ENCODE measurements at regions not wholly inside any gene's neighbourhood (a gene's known extent, or its start where the extent isn't known, plus 50 kb on each side); places are given as distances from the start of the nearest gene placed in this dataset.

DNA sequence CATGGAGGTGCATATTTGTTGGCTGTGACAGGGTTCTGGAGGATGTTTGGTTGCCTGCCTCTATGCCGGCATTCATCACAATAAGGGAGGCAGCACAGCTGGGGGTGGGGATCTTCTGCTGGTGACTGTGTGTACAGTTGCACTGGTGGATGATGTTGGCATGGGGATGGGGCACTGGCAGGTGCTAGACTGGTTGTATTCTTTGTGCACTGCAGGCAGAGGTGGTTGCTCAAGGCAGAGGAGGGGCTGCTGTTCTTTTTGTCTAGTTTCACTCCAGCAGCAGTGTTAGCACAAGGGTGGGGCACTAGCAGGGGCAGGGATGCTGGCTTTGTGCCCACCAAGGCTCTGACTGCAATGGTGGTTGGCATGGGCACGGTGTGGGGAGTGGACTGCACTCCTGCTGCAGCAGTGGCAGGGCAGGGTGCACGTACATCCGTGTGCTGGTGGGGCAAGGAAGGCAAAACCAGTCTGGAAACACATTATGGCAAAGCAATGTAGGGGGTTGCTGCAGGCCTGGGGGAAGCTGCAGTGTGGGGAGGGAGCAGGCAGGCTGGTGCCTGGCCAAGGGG, 69.3 kb downstream of the ISOC1 start:
- TF ChIP-seq CTCF (IDR thresholded peaks at IDR 0.05; ENCODE audit: low read depth, low read length, missing input control) (no peak), YY1 (IDR thresholded peaks at IDR 0.05) (no peak), GABPA (IDR thresholded peaks at IDR 0.05 in 1 of 2, conservative IDR thresholded peaks at IDR 0.05 in 1 of 2) (no peak)
